ENCODE measurements at regions not wholly inside any gene's neighbourhood (a gene's known extent, or its start where the extent isn't known, plus 50 kb on each side); places are given as distances from the start of the nearest gene placed in this dataset.

- no TSS peak for BruUV-seq (replicated peaks)
- TF ChIP-seq GATA2 (IDR thresholded peaks at IDR 0.05; ENCODE audit: insufficient read depth, insufficient read length, low read depth, low read length) (no peak), POLR2AphosphoS5 (IDR thresholded peaks at IDR 0.05; ENCODE audit: insufficient read depth, low read depth, low read length) (no peak), JUN (IDR thresholded peaks at IDR 0.05; ENCODE audit: borderline replicate concordance, insufficient read depth, insufficient read length, low read depth) (no peak), EZH2 (IDR thresholded peaks at IDR 0.05; ENCODE audit: borderline replicate concordance, low read depth, low read length, severe bottlenecking) (no peak), POLR2A (IDR thresholded peaks at IDR 0.05; ENCODE audit: low read depth, low read length) (no peak), MYC (IDR thresholded peaks at IDR 0.05; ENCODE audit: low read depth, low read length) (no peak), FOS (IDR thresholded peaks at IDR 0.05; ENCODE audit: borderline replicate concordance, insufficient read depth, low read length) (no peak)
- TF ChIP-seq, protein P1, sequence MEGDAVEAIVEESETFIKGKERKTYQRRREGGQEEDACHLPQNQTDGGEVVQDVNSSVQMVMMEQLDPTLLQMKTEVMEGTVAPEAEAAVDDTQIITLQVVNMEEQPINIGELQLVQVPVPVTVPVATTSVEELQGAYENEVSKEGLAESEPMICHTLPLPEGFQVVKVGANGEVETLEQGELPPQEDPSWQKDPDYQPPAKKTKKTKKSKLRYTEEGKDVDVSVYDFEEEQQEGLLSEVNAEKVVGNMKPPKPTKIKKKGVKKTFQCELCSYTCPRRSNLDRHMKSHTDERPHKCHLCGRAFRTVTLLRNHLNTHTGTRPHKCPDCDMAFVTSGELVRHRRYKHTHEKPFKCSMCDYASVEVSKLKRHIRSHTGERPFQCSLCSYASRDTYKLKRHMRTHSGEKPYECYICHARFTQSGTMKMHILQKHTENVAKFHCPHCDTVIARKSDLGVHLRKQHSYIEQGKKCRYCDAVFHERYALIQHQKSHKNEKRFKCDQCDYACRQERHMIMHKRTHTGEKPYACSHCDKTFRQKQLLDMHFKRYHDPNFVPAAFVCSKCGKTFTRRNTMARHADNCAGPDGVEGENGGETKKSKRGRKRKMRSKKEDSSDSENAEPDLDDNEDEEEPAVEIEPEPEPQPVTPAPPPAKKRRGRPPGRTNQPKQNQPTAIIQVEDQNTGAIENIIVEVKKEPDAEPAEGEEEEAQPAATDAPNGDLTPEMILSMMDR (IDR thresholded peaks at IDR 0.05; ENCODE audit: extremely low read depth in 1 of 2, insufficient read depth in 1 of 2, low read depth in 1 of 2, low read length in 2 of 2): no peak
- TF ChIP-seq, protein P2, sequence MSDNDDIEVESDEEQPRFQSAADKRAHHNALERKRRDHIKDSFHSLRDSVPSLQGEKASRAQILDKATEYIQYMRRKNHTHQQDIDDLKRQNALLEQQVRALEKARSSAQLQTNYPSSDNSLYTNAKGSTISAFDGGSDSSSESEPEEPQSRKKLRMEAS (IDR thresholded peaks at IDR 0.05; ENCODE audit: insufficient read depth, insufficient read length): no peak
- no peaks in the 10 kb centered on the region for H3K79me2 ChIP-seq (ENCODE audit: control insufficient read depth, insufficient read depth, low read length)
- intact Hi-C loops (cut with micrococcal nuclease): no loop called here
- H3K9me1 ChIP-seq (replicated peaks; ENCODE audit: control insufficient read depth, extremely low read depth, insufficient read depth, low read length): no peaks in the 10 kb centered on the region
- no peaks in the 10 kb centered on the region for H4K20me1 ChIP-seq (replicated peaks; ENCODE audit: control insufficient read depth, extremely low read depth, insufficient read depth, low read length)
- H3K4me3 ChIP-seq (replicated peaks in 1 of 3; ENCODE audit: insufficient read depth in 1 of 3, low read depth in 1 of 3, low read length in 3 of 3): no peak overlapping the region
- FAIRE-seq (no peak), DNase-seq (ENCODE audit: low read depth, low spot score) (no peak)
- H3K36me3 ChIP-seq (ENCODE audit: control insufficient read depth in 2 of 2, extremely low read depth in 1 of 2, insufficient read depth in 2 of 2, low read length in 2 of 2): no peaks in the 10 kb centered on the region
- POLR2A ChIA-PET: no interaction called here
- H3K27me3 ChIP-seq (ENCODE audit: control insufficient read depth in 2 of 2, insufficient read depth in 2 of 2, low read length in 2 of 2): no peaks in the 10 kb centered on the region
- no peak overlapping the region for H3K27ac ChIP-seq (ENCODE audit: insufficient read depth, low read depth, low read length)
- H3K4me1 ChIP-seq (ENCODE audit: control insufficient read depth, extremely low read depth, insufficient read depth, low read length): no peaks in the 10 kb centered on the region
- CTCF ChIA-PET: no interaction called here
- peaks cover 6% of the 10 kb centered on the region for H3K9me3 ChIP-seq (replicated peaks; ENCODE audit: control insufficient read depth, insufficient read depth, low read length)
- dilution Hi-C loops (cut with MboI; ENCODE audit: extremely low pct_ligation_motif_present, low sequenced_read_pairs): no loop called here
- no peak overlapping the region for H3K9ac ChIP-seq (replicated peaks; ENCODE audit: extremely low read depth, insufficient read depth, low read length)
- no peak overlapping the region for H2AFZ ChIP-seq (ENCODE audit: low read depth, low read length)
- no peak overlapping the region for H3K4me2 ChIP-seq (ENCODE audit: insufficient read depth, low read length)
These were observed 698.3 kb upstream of the HS6ST1 start for GRCh38 chr2:129016972-129017371.
